WERI-Rb-1 (cell line): ENCODE measurements at regions not wholly inside any gene's neighbourhood (a gene's known extent, or its start where the extent isn't known, plus 50 kb on each side); places are given as distances from the start of the nearest gene placed in this dataset.

ENCODE experiments used
- DNase-seq: peaks from one replicate; pipeline ENCODE4 v3.0.0-alpha.2; 2020
- H3K27ac ChIP-seq: fragments of 250-450 bp; sonication (Bioruptor Pico); 2 replicates; pipeline ENCODE4 v1.5.1; 2020; ENCODE audit warnings: mild to moderate bottlenecking, moderate library complexity
- H3K27me3 ChIP-seq: fragments of 250-450 bp; sonication (Bioruptor Pico); 2 replicates; pipeline ENCODE4 v1.5.1; 2021; ENCODE audit warnings: mild to moderate bottlenecking, low read depth, moderate library complexity; ENCODE audit not compliant: insufficient read depth, severe bottlenecking
- H3K36me3 ChIP-seq: fragments of 250-450 bp; sonication (Bioruptor Pico); 2 replicates; pipeline ENCODE4 v1.5.1; 2020; ENCODE audit warnings: mild to moderate bottlenecking, moderate library complexity
- H3K4me3 ChIP-seq: 2 replicates; pipeline ENCODE4 v1.5.1; 2011; ENCODE audit warnings: low read depth, mild to moderate bottlenecking, control low read depth, low read length
- H3K9me3 ChIP-seq: fragments of 250-450 bp; sonication (Bioruptor Pico); 2 replicates; pipeline ENCODE4 v1.5.1; 2021; ENCODE audit warnings: mild to moderate bottlenecking, moderate library complexity; ENCODE audit not compliant: severe bottlenecking
- CTCF ChIP-seq: IDR thresholded peaks from 2 replicates; pipeline ENCODE4 v1.5.1; 2011; ENCODE audit warnings: low read depth, mild to moderate bottlenecking, control low read depth, inconsistent platforms, low read length

GRCh38 chr6:9192405-9192909 lies 757.1 kb upstream of the SLC35B3 start:
- DNase-seq, result no peak
- H3K27me3 ChIP-seq, result no peaks in the 10 kb centered on the region
- no peaks in the 10 kb centered on the region for H3K36me3 ChIP-seq
- no peak overlapping the region for H3K27ac ChIP-seq
- H3K9me3 ChIP-seq, result no peaks in the 10 kb centered on the region
- no peak overlapping the region for H3K4me3 ChIP-seq
- TF ChIP-seq CTCF, result no peak

GRCh38 chr6:9186148-9186547 lies 750.8 kb upstream of the SLC35B3 start:
- Histone ChIP-seq H3K9me3 (no peaks in the 10 kb centered on the region), H3K27me3 (no peaks in the 10 kb centered on the region), H3K27ac (no peak overlapping the region), H3K4me3 (no peak overlapping the region), H3K36me3 (no peaks in the 10 kb centered on the region)
- DNase-seq, result no peak
- no peak for TF ChIP-seq CTCF

- H3K27me3 ChIP-seq, result no peaks in the 10 kb centered on the region
- no peak for DNase-seq
- H3K4me3 ChIP-seq, result no peak overlapping the region
- TF ChIP-seq CTCF, result no peak
- peaks cover 6% of the 10 kb centered on the region for H3K9me3 ChIP-seq
- H3K27ac ChIP-seq, result no peak overlapping the region
- H3K36me3 ChIP-seq, result no peaks in the 10 kb centered on the region
These were observed 742.7 kb upstream of the SLC35B3 start for GRCh38 chr6:9178071-9178470.

GRCh38 chr6:9173229-9173628 lies 737.9 kb upstream of the SLC35B3 start:
- no peak for TF ChIP-seq CTCF
- Histone ChIP-seq H3K9me3 (peaks cover 9% of the 10 kb centered on the region), H3K27me3 (no peaks in the 10 kb centered on the region), H3K36me3 (no peaks in the 10 kb centered on the region), H3K4me3 (no peak overlapping the region), H3K27ac (no peak overlapping the region)
- no peak for DNase-seq

GRCh38 chr6:9172096-9172495 lies 736.8 kb upstream of the SLC35B3 start:
- peaks cover 7% of the 10 kb centered on the region for H3K9me3 ChIP-seq
- TF ChIP-seq CTCF, result no peak
- no peak for DNase-seq
- H3K4me3 ChIP-seq, result no peak overlapping the region
- no peaks in the 10 kb centered on the region for H3K36me3 ChIP-seq
- no peaks in the 10 kb centered on the region for H3K27me3 ChIP-seq
- H3K27ac ChIP-seq, result no peak overlapping the region

- Histone ChIP-seq H3K9me3 (peaks cover 4% of the 10 kb centered on the region), H3K4me3 (no peak overlapping the region), H3K27me3 (no peaks in the 10 kb centered on the region), H3K36me3 (no peaks in the 10 kb centered on the region), H3K27ac (no peak overlapping the region)
- TF ChIP-seq CTCF, result no peak
- no peak for DNase-seq
These were observed 733.3 kb upstream of the SLC35B3 start for GRCh38 chr6:9168669-9169068.
